ENCODE measurements at regions not wholly inside any gene's neighbourhood (a gene's known extent, or its start where the extent isn't known, plus 50 kb on each side); places are given as distances from the start of the nearest gene placed in this dataset.

- Histone ChIP-seq H3K9me3 (peaks cover 20% of the 10 kb centered on the region), H3K27me3 (replicated peaks; ENCODE audit: control insufficient read depth, insufficient read depth, low read length) (no peaks in the 10 kb centered on the region), H3K4me3 (ENCODE audit: low read depth, low read length) (no peak overlapping the region), H3K4me1 (no peaks in the 10 kb centered on the region), H3K36me3 (ENCODE audit: control insufficient read depth, insufficient read depth, low read length) (no peaks in the 10 kb centered on the region)
- peak in 1 of 2 experiments; percentile 30 for DNase-seq
- Mint-ChIP-seq H3K9me3 (ENCODE audit: unreplicated experiment) (peaks cover 46% of the 10 kb centered on the region), H3K36me3 (ENCODE audit: insufficient read depth, unreplicated experiment) (no peaks in the 10 kb centered on the region), H3K27ac (ENCODE audit: unreplicated experiment) (no peak overlapping the region), H3K4me1 (ENCODE audit: low read depth, unreplicated experiment) (no peaks in the 10 kb centered on the region), H3K27me3 (ENCODE audit: insufficient read depth, unreplicated experiment) (peaks cover 13% of the 10 kb centered on the region), H3K4me3 (ENCODE audit: unreplicated experiment) (no peak overlapping the region)
- CTCF ChIA-PET, result no interaction called here
- POLR2A ChIA-PET, result no interaction called here
- BruUV-seq (replicated peaks), result no TSS peak
- peak; percentile 38 to 55 for TF ChIP-seq CTCF (IDR thresholded peaks at IDR 0.05; ENCODE audit: insufficient read depth in 1 of 2, low read depth in 1 of 2, low read length in 1 of 2, severe bottlenecking in 1 of 2, unreplicated experiment in 1 of 2)
- intact Hi-C loops (cut with micrococcal nuclease; ENCODE audit: unreplicated experiment), result no loop called here
Observed at GRCh38 chr5:1737790-1738405, 61.7 kb downstream of the MRPL36 start.

GRCh38 chr5:1736889-1737711 is 62.5 kb downstream of the MRPL36 start:
- Histone ChIP-seq H3K4me1 (no peaks in the 10 kb centered on the region), H3K36me3 (ENCODE audit: control insufficient read depth, insufficient read depth, low read length) (no peaks in the 10 kb centered on the region), H3K27me3 (replicated peaks; ENCODE audit: control insufficient read depth, insufficient read depth, low read length) (no peaks in the 10 kb centered on the region), H3K9me3 (peaks cover 19% of the 10 kb centered on the region), H3K4me3 (ENCODE audit: low read depth, low read length) (no peak overlapping the region)
- DNase-seq, result peak in 1 of 2 experiments; percentile 20
- Mint-ChIP-seq H3K27me3 (ENCODE audit: insufficient read depth, unreplicated experiment) (peaks cover 13% of the 10 kb centered on the region), H3K4me1 (ENCODE audit: low read depth, unreplicated experiment) (no peaks in the 10 kb centered on the region), H3K36me3 (ENCODE audit: insufficient read depth, unreplicated experiment) (no peaks in the 10 kb centered on the region), H3K9me3 (ENCODE audit: unreplicated experiment) (peaks cover 40% of the 10 kb centered on the region), H3K27ac (ENCODE audit: unreplicated experiment) (no peak overlapping the region), H3K4me3 (ENCODE audit: unreplicated experiment) (no peak overlapping the region)
- ChIA-PET POLR2A (interaction anchor here (0.6 kb wide), 1 partner anchor 168 kb away, joined by 7 read pairs; no protein-coding TSS in a partner anchor), CTCF (no interaction called here)
- intact Hi-C loops (cut with micrococcal nuclease; ENCODE audit: unreplicated experiment), result no loop called here
- TF ChIP-seq CTCF (IDR thresholded peaks at IDR 0.05; ENCODE audit: insufficient read depth in 1 of 2, low read depth in 1 of 2, low read length in 1 of 2, severe bottlenecking in 1 of 2, unreplicated experiment in 1 of 2), result no peak
- no TSS peak for BruUV-seq (replicated peaks)

GRCh38 chr5:1736065-1736464 is 63.6 kb downstream of the MRPL36 start:
- no peaks in the 10 kb centered on the region for H3K36me3 Mint-ChIP-seq (ENCODE audit: insufficient read depth, unreplicated experiment)
- H3K4me3 Mint-ChIP-seq (ENCODE audit: unreplicated experiment), result no peak overlapping the region
- no peak overlapping the region for H3K27ac Mint-ChIP-seq (ENCODE audit: unreplicated experiment)
- Histone ChIP-seq H3K27me3 (replicated peaks; ENCODE audit: control insufficient read depth, insufficient read depth, low read length) (no peaks in the 10 kb centered on the region), H3K4me1 (no peaks in the 10 kb centered on the region), H3K9me3 (peaks cover 11% of the 10 kb centered on the region; the same call in 1 of the 2 replicates), H3K36me3 (ENCODE audit: control insufficient read depth, insufficient read depth, low read length) (no peaks in the 10 kb centered on the region), H3K4me3 (ENCODE audit: low read depth, low read length) (no peak overlapping the region)
- ChIA-PET CTCF (no interaction called here), POLR2A (interaction anchor here (0.6 kb wide), 1 partner anchor 169 kb away, joined by 7 read pairs; no protein-coding TSS in a partner anchor)
- no TSS peak for BruUV-seq (replicated peaks)
- peaks cover 13% of the 10 kb centered on the region for H3K27me3 Mint-ChIP-seq (ENCODE audit: insufficient read depth, unreplicated experiment)
- no peak for TF ChIP-seq CTCF (IDR thresholded peaks at IDR 0.05; ENCODE audit: insufficient read depth in 1 of 2, low read depth in 1 of 2, low read length in 1 of 2, severe bottlenecking in 1 of 2, unreplicated experiment in 1 of 2)
- H3K4me1 Mint-ChIP-seq (ENCODE audit: low read depth, unreplicated experiment), result no peaks in the 10 kb centered on the region
- peaks cover 30% of the 10 kb centered on the region for H3K9me3 Mint-ChIP-seq (ENCODE audit: unreplicated experiment)
- intact Hi-C loops (cut with micrococcal nuclease; ENCODE audit: unreplicated experiment), result no loop called here
- no peak for DNase-seq
